GM19372 (cell line): ENCODE measurements at regions not wholly inside any gene's neighbourhood (a gene's known extent, or its start where the extent isn't known, plus 50 kb on each side); places are given as distances from the start of the nearest gene placed in this dataset.

Source experiments
- ATAC-seq: cut with Tn5 transposase; IDR thresholded peaks from one replicate; pipeline ENCODE4 v1.9.1; 2021; ENCODE audit warnings: mild to moderate bottlenecking, low read depth, moderate library complexity; ENCODE audit not compliant: unreplicated experiment

- ATAC-seq, result no peak
Measured at GRCh38 chr1:95415146-95415545, 181.1 kb downstream of the RWDD3 start.

GRCh38 chr1:95426772-95427171, 192.8 kb downstream of the RWDD3 start:
- ATAC-seq, result no peak

GRCh38 chr1:95427525-95427924, 193.5 kb downstream of the RWDD3 start:
- no peak for ATAC-seq

GRCh38 chr1:95431235-95431634, 197.2 kb downstream of the RWDD3 start:
- no peak for ATAC-seq

- ATAC-seq, result no peak
Measured at GRCh38 chr1:95435611-95436010, 201.6 kb downstream of the RWDD3 start.

GRCh38 chr1:95437011-95437410, 203.0 kb downstream of the RWDD3 start:
- no peak for ATAC-seq

GRCh38 chr1:95437781-95438180, 203.8 kb downstream of the RWDD3 start:
- ATAC-seq, result no peak

GRCh38 chr1:95438218-95438948, 204.4 kb downstream of the RWDD3 start:
- ATAC-seq, result no peak

GRCh38 chr1:95440511-95440910, 206.5 kb downstream of the RWDD3 start:
- ATAC-seq, result no peak

- ATAC-seq, result no peak
Measured at GRCh38 chr1:95449516-95449915, 215.5 kb downstream of the RWDD3 start.

GRCh38 chr1:95451054-95451453, 217.0 kb downstream of the RWDD3 start:
- ATAC-seq, result no peak

GRCh38 chr1:95451904-95452303, 217.9 kb downstream of the RWDD3 start:
- no peak for ATAC-seq

GRCh38 chr1:95453053-95453452, 219.0 kb downstream of the RWDD3 start:
- no peak for ATAC-seq

GRCh38 chr1:95467036-95467435, 233.0 kb downstream of the RWDD3 start:
- ATAC-seq, result no peak

- ATAC-seq, result no peak
Measured at GRCh38 chr1:95475686-95476457, 241.9 kb downstream of the RWDD3 start.

GRCh38 chr1:95496307-95496706, 262.3 kb downstream of the RWDD3 start:
- no peak for ATAC-seq

- ATAC-seq, result no peak
Measured at GRCh38 chr1:95496773-95497172, 262.8 kb downstream of the RWDD3 start.

- no peak for ATAC-seq
Measured at GRCh38 chr1:95497566-95497965, 263.6 kb downstream of the RWDD3 start.

GRCh38 chr1:95503278-95504030, 269.4 kb downstream of the RWDD3 start:
- no peak for ATAC-seq

- no peak for ATAC-seq
Measured at GRCh38 chr1:95504321-95504720, 270.3 kb downstream of the RWDD3 start.

- no peak for ATAC-seq
Measured at GRCh38 chr1:95506736-95507414, 272.9 kb downstream of the RWDD3 start.
